ENCODE measurements at regions not wholly inside any gene's neighbourhood (a gene's known extent, or its start where the extent isn't known, plus 50 kb on each side); places are given as distances from the start of the nearest gene placed in this dataset.

- TF ChIP-seq CTCF (conservative IDR thresholded peaks at IDR 0.05; ENCODE audit: low read length): no peak
- no peak for TF ChIP-seq EZH2phosphoT487 (IDR thresholded peaks at IDR 0.05; ENCODE audit: borderline replicate concordance)
- no peaks in the 10 kb centered on the region for H3K9me2 ChIP-seq (replicated peaks; ENCODE audit: low read depth, low read length)
Observed at GRCh38 chr5:145189746-145190145, 645.4 kb downstream of the PRELID2 start.

GRCh38 chr5:145180371-145180770, 654.8 kb downstream of the PRELID2 start:
- no peaks in the 10 kb centered on the region for H3K9me2 ChIP-seq (replicated peaks; ENCODE audit: low read depth, low read length)
- no peaks in the 10 kb centered on the region for H3K36me3 ChIP-seq (ENCODE audit: insufficient read depth, low read length)
- H3K27me3 ChIP-seq (ENCODE audit: insufficient read depth, low read length, poor library complexity, severe bottlenecking): no peaks in the 10 kb centered on the region
- H3K4me3 ChIP-seq (ENCODE audit: low read length, poor library complexity, severe bottlenecking): no peak overlapping the region
- no peak overlapping the region for H3K4me2 ChIP-seq (ENCODE audit: low read depth, low read length, poor library complexity, severe bottlenecking)
- no peaks in the 10 kb centered on the region for H3K9me3 ChIP-seq (ENCODE audit: insufficient read depth, low read depth, low read length)
- H3K79me2 ChIP-seq (ENCODE audit: insufficient read depth, low read length): no peaks in the 10 kb centered on the region
- H3K4me1 ChIP-seq (ENCODE audit: insufficient read depth, low read length, poor library complexity, severe bottlenecking): no peaks in the 10 kb centered on the region
- TF ChIP-seq CTCF (conservative IDR thresholded peaks at IDR 0.05; ENCODE audit: low read length) (no peak), EZH2phosphoT487 (IDR thresholded peaks at IDR 0.05; ENCODE audit: borderline replicate concordance) (no peak)
- no peaks in the 10 kb centered on the region for H3F3A ChIP-seq (ENCODE audit: low read depth)
- no peak overlapping the region for H2AFZ ChIP-seq (ENCODE audit: low read length)
- H4K20me1 ChIP-seq (ENCODE audit: insufficient read depth, low read length, poor library complexity, severe bottlenecking): no peaks in the 10 kb centered on the region
- H3K9ac ChIP-seq (ENCODE audit: low read depth, low read length, poor library complexity, severe bottlenecking): no peak overlapping the region

More at GRCh38 chr5:145189746-145190145, 645.4 kb downstream of the PRELID2 start:
- Histone ChIP-seq H3K9me3 (ENCODE audit: insufficient read depth, low read depth, low read length) (no peaks in the 10 kb centered on the region), H3K79me2 (ENCODE audit: insufficient read depth, low read length) (no peaks in the 10 kb centered on the region), H3K4me1 (ENCODE audit: insufficient read depth, low read length, poor library complexity, severe bottlenecking) (no peaks in the 10 kb centered on the region), H4K20me1 (ENCODE audit: insufficient read depth, low read length, poor library complexity, severe bottlenecking) (no peaks in the 10 kb centered on the region), H2AFZ (ENCODE audit: low read length) (no peak overlapping the region), H3K27me3 (ENCODE audit: insufficient read depth, low read length, poor library complexity, severe bottlenecking) (no peaks in the 10 kb centered on the region), H3K36me3 (ENCODE audit: insufficient read depth, low read length) (no peaks in the 10 kb centered on the region), H3K4me3 (ENCODE audit: low read length, poor library complexity, severe bottlenecking) (no peak overlapping the region), H3F3A (ENCODE audit: low read depth) (no peaks in the 10 kb centered on the region), H3K9ac (ENCODE audit: low read depth, low read length, poor library complexity, severe bottlenecking) (no peak overlapping the region), H3K4me2 (ENCODE audit: low read depth, low read length, poor library complexity, severe bottlenecking) (no peak overlapping the region)

GRCh38 chr5:145178641-145179523, 656.3 kb downstream of the PRELID2 start:
- Histone ChIP-seq H3K27me3 (ENCODE audit: insufficient read depth, low read length, poor library complexity, severe bottlenecking) (no peaks in the 10 kb centered on the region), H3F3A (ENCODE audit: low read depth) (no peaks in the 10 kb centered on the region), H3K9ac (ENCODE audit: low read depth, low read length, poor library complexity, severe bottlenecking) (no peak overlapping the region), H3K4me1 (ENCODE audit: insufficient read depth, low read length, poor library complexity, severe bottlenecking) (no peaks in the 10 kb centered on the region), H3K9me2 (replicated peaks; ENCODE audit: low read depth, low read length) (no peaks in the 10 kb centered on the region), H4K20me1 (ENCODE audit: insufficient read depth, low read length, poor library complexity, severe bottlenecking) (no peaks in the 10 kb centered on the region), H3K36me3 (ENCODE audit: insufficient read depth, low read length) (no peaks in the 10 kb centered on the region), H2AFZ (ENCODE audit: low read length) (no peak overlapping the region), H3K9me3 (ENCODE audit: insufficient read depth, low read depth, low read length) (no peaks in the 10 kb centered on the region), H3K79me2 (ENCODE audit: insufficient read depth, low read length) (no peaks in the 10 kb centered on the region), H3K4me2 (ENCODE audit: low read depth, low read length, poor library complexity, severe bottlenecking) (no peak overlapping the region), H3K4me3 (ENCODE audit: low read length, poor library complexity, severe bottlenecking) (no peak overlapping the region)
- TF ChIP-seq EZH2phosphoT487 (IDR thresholded peaks at IDR 0.05; ENCODE audit: borderline replicate concordance) (no peak), CTCF (conservative IDR thresholded peaks at IDR 0.05; ENCODE audit: low read length) (no peak)
